Right lobe of liver (tissue), 4 donors: ENCODE measurements at regions not wholly inside any gene's neighbourhood (a gene's known extent, or its start where the extent isn't known, plus 50 kb on each side); places are given as distances from the start of the nearest gene placed in this dataset.

Experiments
- POLR2A ChIP-seq: fragments of 450-650 bp; IDR thresholded peaks from one replicate; pipeline ENCODE4 v1.6.1; 2017; ENCODE audit warnings: antibody characterized with exemption, mild to moderate bottlenecking
- TF ChIP-seq, protein P1 (sequence below), 4 donors: fragments of 200-600 bp in 3 of 4; fragments of 450-650 bp in 1 of 4; IDR thresholded peaks; one replicate each; pipeline versions ENCODE4 v1.5.1 to v1.8.0; 2016 to 2022; ENCODE audit warnings: antibody characterized with exemption in 4 of 4, mild to moderate bottlenecking in 2 of 4
- donor health status: DM: no; HTN: no; CAD: no.
- donor health status: DM: no; HTN: no; CAD: no.
- donor health status: DM: no; HTN: yes; CAD: no.

GRCh38 chr1:36663772-36664430 is 181.2 kb upstream of the CSF3R start:
- TF ChIP-seq, protein P1, sequence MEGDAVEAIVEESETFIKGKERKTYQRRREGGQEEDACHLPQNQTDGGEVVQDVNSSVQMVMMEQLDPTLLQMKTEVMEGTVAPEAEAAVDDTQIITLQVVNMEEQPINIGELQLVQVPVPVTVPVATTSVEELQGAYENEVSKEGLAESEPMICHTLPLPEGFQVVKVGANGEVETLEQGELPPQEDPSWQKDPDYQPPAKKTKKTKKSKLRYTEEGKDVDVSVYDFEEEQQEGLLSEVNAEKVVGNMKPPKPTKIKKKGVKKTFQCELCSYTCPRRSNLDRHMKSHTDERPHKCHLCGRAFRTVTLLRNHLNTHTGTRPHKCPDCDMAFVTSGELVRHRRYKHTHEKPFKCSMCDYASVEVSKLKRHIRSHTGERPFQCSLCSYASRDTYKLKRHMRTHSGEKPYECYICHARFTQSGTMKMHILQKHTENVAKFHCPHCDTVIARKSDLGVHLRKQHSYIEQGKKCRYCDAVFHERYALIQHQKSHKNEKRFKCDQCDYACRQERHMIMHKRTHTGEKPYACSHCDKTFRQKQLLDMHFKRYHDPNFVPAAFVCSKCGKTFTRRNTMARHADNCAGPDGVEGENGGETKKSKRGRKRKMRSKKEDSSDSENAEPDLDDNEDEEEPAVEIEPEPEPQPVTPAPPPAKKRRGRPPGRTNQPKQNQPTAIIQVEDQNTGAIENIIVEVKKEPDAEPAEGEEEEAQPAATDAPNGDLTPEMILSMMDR (IDR thresholded peaks at IDR 0.05), result no peak
- no peak for TF ChIP-seq POLR2A
